GM12878 (cell line): ENCODE measurements at regions not wholly inside any gene's neighbourhood (a gene's known extent, or its start where the extent isn't known, plus 50 kb on each side); places are given as distances from the start of the nearest gene placed in this dataset.

ENCODE experiments used
- ATAC-seq: fragments of 200-7000 bp; cut with Tn5 transposase; 3 replicates; pipeline ENCODE4 v1.9.1; 2020; ENCODE audit warnings: mild to moderate bottlenecking, moderate library complexity
- BruUV-seq: library from RNA; stranded (reverse); fragments of 400-500 nt; replicated peaks from 2 replicates; lab custom pipeline; 2021; lab: Mats Ljungman, UMichigan
- CTCF ChIA-PET: fragments of 300-600 bp; sonication (Branson Sonifier 250); formaldehyde crosslinking; extraction: SDS; loops from one replicate; lab custom pipeline; 2021; ENCODE audit warnings: inconsistent platforms; lab: Yijun Ruan, JAX
- POLR2A ChIA-PET: fragments of 350-600 bp; formaldehyde crosslinking; extraction: SDS; loops from one replicate; lab custom pipeline; 2021; ENCODE audit warnings: inconsistent platforms; lab: Charles Lee
- RAD21 ChIA-PET: fragments of 300-600 bp; sonication (Branson Sonifier 250); formaldehyde crosslinking; loops from one replicate; lab custom pipeline; 2023; ENCODE audit warnings: antibody characterized with exemption; ENCODE audit not compliant: unreplicated experiment; lab: Charles Lee
- SMC1A ChIA-PET: fragments of 300-600 bp; sonication (Branson Sonifier 250); formaldehyde crosslinking; loops from one replicate; lab custom pipeline; 2023; ENCODE audit not compliant: unreplicated experiment, uncharacterized antibody; lab: Charles Lee
- DNase-seq: peaks from one replicate; pipeline ENCODE4 v3.0.0-alpha.2; 2011; ENCODE audit warnings: low read depth, low spot score
- FAIRE-seq: peaks from 3 replicates; lab custom pipeline; 2011; peaks lifted over from hg19 to GRCh38; lab: Jason Lieb, UNC
- H2AFZ ChIP-seq: 2 replicates; pipeline ENCODE4 v1.6.0; 2011; ENCODE audit warnings: low read depth, low read length, control low read depth; ENCODE audit not compliant: control insufficient read depth
- H3K27ac ChIP-seq: 2 replicates; pipeline ENCODE4 v1.5.1; 2011; ENCODE audit warnings: control low read depth; ENCODE audit not compliant: control insufficient read depth, insufficient read depth
- H3K27me3 ChIP-seq, 2 experiments: replicated peaks in 1 of 2; 2 replicates each; pipeline versions ENCODE4 v1.6.0 to v1.6.1; 2011; ENCODE audit warnings: low read length in 1 of 2; ENCODE audit not compliant: control insufficient read depth in 2 of 2, insufficient read depth in 2 of 2
- H3K36me3 ChIP-seq, 2 experiments: 2 replicates each; pipeline ENCODE4 v1.5.1; 2011; ENCODE audit warnings: low read length in 1 of 2; ENCODE audit not compliant: control insufficient read depth in 2 of 2, insufficient read depth in 2 of 2
- H3K4me1 ChIP-seq: 2 replicates; pipeline ENCODE4 v1.6.1; 2011; ENCODE audit warnings: mild to moderate bottlenecking, low read length, moderate library complexity, mixed read lengths; ENCODE audit not compliant: control insufficient read depth, insufficient read depth
- H3K4me2 ChIP-seq: 2 replicates; pipeline ENCODE4 v1.6.0; 2011; ENCODE audit warnings: control low read depth; ENCODE audit not compliant: control insufficient read depth, insufficient read depth
- H3K4me3 ChIP-seq: fragments of 200-600 bp; sonication (generic); 2 replicates; pipeline ENCODE4 v1.5.1; 2016
- H3K79me2 ChIP-seq: 2 replicates; pipeline ENCODE4 v1.6.0; 2011; ENCODE audit warnings: low read length; ENCODE audit not compliant: control insufficient read depth, insufficient read depth
- H3K9ac ChIP-seq: 2 replicates; pipeline ENCODE4 v1.8.0; 2011; ENCODE audit warnings: low read length, control low read depth, mixed read lengths; ENCODE audit not compliant: control insufficient read depth, insufficient read depth
- H3K9me3 ChIP-seq: replicated peaks from 3 replicates; pipeline ENCODE4 v1.5.1; 2011; ENCODE audit warnings: mild to moderate bottlenecking, low read length; ENCODE audit not compliant: control insufficient read depth, insufficient read depth
- H4K20me1 ChIP-seq: 2 replicates; pipeline ENCODE4 v1.6.0; 2011; ENCODE audit not compliant: control insufficient read depth, insufficient read depth
- ATF7 ChIP-seq: fragments of 450-650 bp; IDR thresholded peaks from 2 replicates; pipeline ENCODE4 v1.6.1; 2016; ENCODE audit warnings: low read depth, mild to moderate bottlenecking
- BCL11A ChIP-seq: IDR thresholded peaks from 2 replicates; pipeline ENCODE4 v1.6.1; 2011; ENCODE audit warnings: low read depth, low read length
- BHLHE40 ChIP-seq, 2 experiments: fragments of 450-650 bp in 1 of 2; IDR thresholded peaks; 2 replicates each; pipeline ENCODE4 v1.6.1; 2011 to 2017; ENCODE audit warnings: low read depth in 2 of 2, borderline replicate concordance in 1 of 2, improper control_type of control experiment in 1 of 2, low read length in 1 of 2, mild to moderate bottlenecking in 1 of 2
- CTCF ChIP-seq, 3 experiments: IDR thresholded peaks in 2 of 3; conservative IDR thresholded peaks in 1 of 3; 2 replicates each; pipeline ENCODE4 v1.5.1; 2011; ENCODE audit warnings: low read depth in 3 of 3, low read length in 3 of 3, mild to moderate bottlenecking in 3 of 3, control low read depth in 2 of 3, moderate library complexity in 2 of 3, inconsistent platforms in 1 of 3, mixed read lengths in 1 of 3; ENCODE audit not compliant: control insufficient read depth in 2 of 3, insufficient read depth in 1 of 3; ENCODE audit errors: extremely low read depth in 1 of 3
- FOXM1 ChIP-seq: IDR thresholded peaks from 2 replicates; pipeline ENCODE4 v1.6.1; 2012; ENCODE audit warnings: low read depth, mild to moderate bottlenecking, inconsistent platforms, low read length, moderate library complexity
- IKZF1 ChIP-seq: fragments of 450-650 bp; conservative IDR thresholded peaks from 2 replicates; pipeline ENCODE4 v1.6.1; 2017; ENCODE audit warnings: antibody characterized with exemption, mild to moderate bottlenecking
- JUNB ChIP-seq: IDR thresholded peaks from 2 replicates; pipeline ENCODE4 v1.6.1; 2016; ENCODE audit warnings: antibody characterized with exemption, mild to moderate bottlenecking
- MXI1 ChIP-seq: fragments of 150-350 bp; IDR thresholded peaks from 2 replicates; pipeline ENCODE4 v1.6.1; 2011; ENCODE audit warnings: low read depth, mild to moderate bottlenecking, inconsistent platforms, low read length, improper control_type of control experiment
- RAD21 ChIP-seq: IDR thresholded peaks from 2 replicates; pipeline ENCODE4 v1.6.1; 2011; ENCODE audit warnings: mild to moderate bottlenecking, low read depth, low read length, moderate library complexity; ENCODE audit not compliant: insufficient read depth
- RCOR1 ChIP-seq: conservative IDR thresholded peaks from 2 replicates; pipeline ENCODE4 v1.6.1; 2012; ENCODE audit warnings: low read depth, low read length, improper control_type of control experiment
- SIX5 ChIP-seq: IDR thresholded peaks from 2 replicates; pipeline ENCODE4 v1.6.1; 2011; ENCODE audit warnings: mild to moderate bottlenecking, low read depth, low read length, moderate library complexity; ENCODE audit not compliant: severe bottlenecking
- SMARCA5 ChIP-seq: fragments of 450-650 bp; IDR thresholded peaks from 2 replicates; pipeline ENCODE4 v1.6.1; 2017; ENCODE audit warnings: mild to moderate bottlenecking
- SMC3 ChIP-seq: IDR thresholded peaks from 2 replicates; pipeline ENCODE4 v1.6.1; 2011; ENCODE audit warnings: low read length, improper control_type of control experiment, borderline replicate concordance
- SREBF1 ChIP-seq: IDR thresholded peaks from 2 replicates; pipeline ENCODE4 v1.6.1; 2012; ENCODE audit warnings: mild to moderate bottlenecking, low read length
- TBL1XR1 ChIP-seq: IDR thresholded peaks from 2 replicates; pipeline ENCODE4 v1.6.1; 2012; ENCODE audit warnings: low read depth, low read length, improper control_type of control experiment
- YY1 ChIP-seq: IDR thresholded peaks from 2 replicates; pipeline ENCODE4 v1.6.1; 2011; ENCODE audit warnings: low read depth, mild to moderate bottlenecking, low read length
- WGBS: methylation state at CpG from one replicate; pipeline ENCODE4 v1.1.6; 2016; ENCODE audit warnings: low lambda C conversion rate; ENCODE audit not compliant: insufficient replicate concordance, insufficient coverage; ENCODE audit errors: missing lambda C conversion rate; 5-methylcytosine and 5-hydroxymethylcytosine counted together
- in situ Hi-C: fragments of 300-500 bp; cut with MboI; formaldehyde crosslinking; loops from 9 replicates; pipeline ENCODE4 v1.14.3; 2018; ENCODE audit warnings: mixed read lengths
- intact Hi-C: fragments of 100-400 bp; cut with micrococcal nuclease; formaldehyde crosslinking; loops from one replicate; pipeline ENCODE4 v1.14.2; 2022; ENCODE audit not compliant: unreplicated experiment

GRCh38 chr3:118817748-118818165, 216.9 kb downstream of the IGSF11 start:
- CTCF ChIA-PET: interaction anchor here (0.7 to 9.3 kb wide), 11 partner anchors 12 to 822 kb away, joined by 3 to 120 read pairs (median 3); no protein-coding TSS in a partner anchor
- intact Hi-C loops: loop anchor here (1.0 to 5.0 kb wide), 3 partner anchors 56 to 820 kb away; no protein-coding TSS in a partner anchor

More at GRCh38 chr3:118817748-118818165, 216.9 kb downstream of the IGSF11 start:
- H3K9me3 ChIP-seq: no peaks in the 10 kb centered on the region; the same call in 2 of the 3 replicates
- ChIA-PET RAD21 (interaction anchor here (1.0 to 6.8 kb wide), 6 partner anchors 19 to 187 kb away, joined by 3 to 88 read pairs (median 4); no protein-coding TSS in a partner anchor), SMC1A (interaction anchor here (0.7 to 3.3 kb wide), 12 partner anchors 16 to 193 kb away, joined by 3 to 39 read pairs (median 4); no protein-coding TSS in a partner anchor), POLR2A (no interaction called here)
- no peak for DNase-seq
- FAIRE-seq: peak; percentile 91
- TF ChIP-seq ATF7 (no peak), FOXM1 (0 out of 2 replicates have a peak, but pooled peaks have one; percentile 24), JUNB (no peak), SIX5 (no peak), MXI1 (0 out of 2 replicates have a peak, but pooled peaks have one; percentile 13), SMARCA5 (0 out of 2 replicates have a peak, but pooled peaks have one; percentile 25), SREBF1 (no peak), BCL11A (no peak), YY1 (0 out of 2 replicates have a peak, but pooled peaks have one; percentile 38), TBL1XR1 (no peak), RAD21 (peak; percentile 93), BHLHE40 (IDR thresholded peaks at IDR 0.05; ENCODE audit: borderline replicate concordance in 1 of 2, low read depth in 2 of 2, low read length in 1 of 2) (no peak), RCOR1 (no peak), SMC3 (peak; percentile 86; the same call in 1 of the 2 replicates), CTCF (IDR thresholded peaks at IDR 0.05 in 2 of 3, conservative IDR thresholded peaks at IDR 0.05 in 1 of 3; ENCODE audit: control insufficient read depth in 2 of 3, extremely low read depth in 1 of 3, insufficient read depth in 1 of 3, low read depth in 3 of 3, low read length in 3 of 3) (peak; percentile 79 to 92 (median 91); a peak in 5 of 6 replicates), IKZF1 (no peak)
- WGBS: 20% methylated on average over 5 of the region's 5 CpGs
- H2AFZ ChIP-seq: peak overlapping the region; percentile 43; the same call in 1 of the 2 replicates
- in situ Hi-C loops: loop anchor here (5.0 kb wide), 1 partner anchor 190 kb away; no protein-coding TSS in a partner anchor
- H3K27ac ChIP-seq: no peak overlapping the region
- H3K4me2 ChIP-seq: no peak overlapping the region
- H3K9ac ChIP-seq: no peak overlapping the region
- H3K4me1 ChIP-seq: no peaks in the 10 kb centered on the region
- no peaks in the 10 kb centered on the region for H3K36me3 ChIP-seq
- BruUV-seq: no TSS peak
- H3K79me2 ChIP-seq: no peaks in the 10 kb centered on the region
- H4K20me1 ChIP-seq: no peaks in the 10 kb centered on the region
- H3K27me3 ChIP-seq: no peaks in the 10 kb centered on the region
- H3K4me3 ChIP-seq: no peak overlapping the region
- peak; percentile 81 for ATAC-seq
